Nephron progenitor cell (in vitro differentiated cells): ENCODE measurements at regions not wholly inside any gene's neighbourhood (a gene's known extent, or its start where the extent isn't known, plus 50 kb on each side); places are given as distances from the start of the nearest gene placed in this dataset.
A peak's percentile ranks its signal among the peaks of the same experiment; 100 is the strongest.
"Not testable (repeated sequence)": the region's sequence is repeated elsewhere in the genome, so short reads cannot be mapped to it uniquely, and the experiment has no call there.

ENCODE experiments used
- DNase-seq: peaks from one replicate; pipeline ENCODE4 v3.0.0; 2021
- H3K27ac Mint-ChIP-seq: 2 replicates; pipeline ENCODE4 v1.8.0; 2021; ENCODE audit warnings: mild to moderate bottlenecking, moderate library complexity, mixed read lengths
- H3K27me3 Mint-ChIP-seq: 2 replicates; pipeline ENCODE4 v1.8.0; 2021; ENCODE audit warnings: mild to moderate bottlenecking, low read depth, mixed read lengths; ENCODE audit not compliant: poor library complexity
- H3K36me3 Mint-ChIP-seq: 2 replicates; pipeline ENCODE4 v1.8.0; 2021; ENCODE audit warnings: low read depth, mixed read lengths
- H3K4me1 Mint-ChIP-seq: 2 replicates; pipeline ENCODE4 v1.8.0; 2021; ENCODE audit warnings: mixed read lengths
- H3K4me3 Mint-ChIP-seq: 2 replicates; pipeline ENCODE4 v1.8.0; 2021; ENCODE audit warnings: mild to moderate bottlenecking, moderate library complexity, mixed read lengths
- H3K9me3 Mint-ChIP-seq: 2 replicates; pipeline ENCODE4 v1.8.0; 2021; ENCODE audit warnings: mild to moderate bottlenecking, moderate library complexity, mixed read lengths
- CTCF ChIP-seq: fragments of 200-600 bp; sonication (generic); IDR thresholded peaks from 2 replicates; pipeline ENCODE4 v1.5.0; 2021; ENCODE audit warnings: antibody characterized with exemption

GRCh38 chr10:93127642-93128215, 54.0 kb downstream of the CYP26A1 start:
- peaks cover 19% of the 10 kb centered on the region for H3K4me1 Mint-ChIP-seq
- DNase-seq, H3K4me3 Mint-ChIP-seq, H3K27ac Mint-ChIP-seq, H3K27me3 Mint-ChIP-seq: not testable (repeated sequence)
- peaks cover 32% of the 10 kb centered on the region for H3K36me3 Mint-ChIP-seq
- H3K9me3 Mint-ChIP-seq: peaks cover 46% of the 10 kb centered on the region

GRCh38 chr10:93131986-93132385, 58.3 kb downstream of the CYP26A1 start:
- DNase-seq: no peak
- peak overlapping the region; percentile 15 for H3K4me3 Mint-ChIP-seq
- peaks cover 32% of the 10 kb centered on the region for H3K4me1 Mint-ChIP-seq
- H3K27ac Mint-ChIP-seq: peak overlapping the region; percentile 92
- H3K27me3 Mint-ChIP-seq: no peaks in the 10 kb centered on the region
- no peak for TF ChIP-seq CTCF
- peaks cover 18% of the 10 kb centered on the region for H3K36me3 Mint-ChIP-seq
- H3K9me3 Mint-ChIP-seq: peaks cover 27% of the 10 kb centered on the region

GRCh38 chr10:93138113-93138870, 64.6 kb downstream of the CYP26A1 start:
- no peak for TF ChIP-seq CTCF
- peaks cover 16% of the 10 kb centered on the region for H3K4me1 Mint-ChIP-seq
- DNase-seq: no peak
- peaks cover 6% of the 10 kb centered on the region for H3K27me3 Mint-ChIP-seq
- peaks cover 7% of the 10 kb centered on the region for H3K36me3 Mint-ChIP-seq
- no peak overlapping the region for H3K27ac Mint-ChIP-seq
- no peaks in the 10 kb centered on the region for H3K9me3 Mint-ChIP-seq
- no peak overlapping the region for H3K4me3 Mint-ChIP-seq

GRCh38 chr10:93139059-93139655, 65.5 kb downstream of the CYP26A1 start:
- Mint-ChIP-seq H3K9me3 (no peaks in the 10 kb centered on the region), H3K36me3 (peaks cover 7% of the 10 kb centered on the region), H3K4me3 (no peak overlapping the region), H3K27ac (no peak overlapping the region), H3K4me1 (peaks cover 9% of the 10 kb centered on the region), H3K27me3 (peaks cover 6% of the 10 kb centered on the region)
- TF ChIP-seq CTCF: no peak
- no peak for DNase-seq

- no peak overlapping the region for H3K27ac Mint-ChIP-seq
- no peaks in the 10 kb centered on the region for H3K9me3 Mint-ChIP-seq
- H3K4me3 Mint-ChIP-seq: no peak overlapping the region
- H3K27me3 Mint-ChIP-seq: peaks cover 11% of the 10 kb centered on the region
- no peak for TF ChIP-seq CTCF
- H3K4me1 Mint-ChIP-seq: peaks cover 19% of the 10 kb centered on the region
- H3K36me3 Mint-ChIP-seq: peaks cover 7% of the 10 kb centered on the region
- no peak for DNase-seq
Measured at GRCh38 chr10:93142534-93142933, 68.8 kb downstream of the CYP26A1 start.

GRCh38 chr10:93143281-93143680, 69.6 kb downstream of the CYP26A1 start:
- TF ChIP-seq CTCF: no peak
- Mint-ChIP-seq H3K27ac (no peak overlapping the region), H3K36me3 (peaks cover 7% of the 10 kb centered on the region), H3K4me1 (peaks cover 21% of the 10 kb centered on the region), H3K9me3 (no peaks in the 10 kb centered on the region), H3K4me3 (no peak overlapping the region), H3K27me3 (peaks cover 6% of the 10 kb centered on the region)
- DNase-seq: no peak
